Liver (tissue), 8 donors: ENCODE measurements at regions not wholly inside any gene's neighbourhood (a gene's known extent, or its start where the extent isn't known, plus 50 kb on each side); places are given as distances from the start of the nearest gene placed in this dataset.

ENCODE experiments used
- DNase-seq: peaks from one replicate; pipeline ENCODE4 v3.0.0-alpha.2; 2017; ENCODE audit warnings: low spot score
- H3K27ac ChIP-seq, 2 donors: one replicate each; pipeline ENCODE4 v1.7.0; 2013; ENCODE audit warnings: inconsistent platforms in 2 of 2, low read length in 2 of 2, control low read depth in 1 of 2, low read depth in 1 of 2, mild to moderate bottlenecking in 1 of 2
- H3K27me3 ChIP-seq, 4 donors: one replicate each; pipeline versions ENCODE4 v1.6.1 to v1.7.0; 2013; ENCODE audit warnings: low read length in 3 of 4, inconsistent platforms in 1 of 4, mild to moderate bottlenecking in 1 of 4, moderate library complexity in 1 of 4; ENCODE audit not compliant: control insufficient read depth in 4 of 4, insufficient read depth in 4 of 4
- H3K36me3 ChIP-seq, 4 donors: one replicate each; pipeline versions ENCODE4 v1.6.1 to v1.7.0; 2013; ENCODE audit warnings: low read length in 3 of 4, mild to moderate bottlenecking in 3 of 4, low read depth in 1 of 4, moderate library complexity in 1 of 4; ENCODE audit not compliant: control insufficient read depth in 4 of 4, insufficient read depth in 3 of 4
- H3K4me1 ChIP-seq, 4 donors: one replicate each; pipeline versions ENCODE4 v1.6.1 to v1.7.0; 2013; ENCODE audit warnings: low read length in 3 of 4, mild to moderate bottlenecking in 3 of 4, moderate library complexity in 1 of 4; ENCODE audit not compliant: control insufficient read depth in 4 of 4, insufficient read depth in 4 of 4
- H3K4me3 ChIP-seq, 3 donors: one replicate each; pipeline versions ENCODE4 v1.6.1 to v1.7.0; 2013; ENCODE audit warnings: low read length in 3 of 3, control low read depth in 1 of 3, low read depth in 1 of 3, mild to moderate bottlenecking in 1 of 3
- H3K9ac ChIP-seq, 2 donors: one replicate each; pipeline ENCODE4 v1.7.0; 2013; ENCODE audit warnings: low read length in 2 of 2, mild to moderate bottlenecking in 2 of 2, moderate library complexity in 2 of 2, control low read depth in 1 of 2, low read depth in 1 of 2
- H3K9me3 ChIP-seq, 4 donors: one replicate each; pipeline versions ENCODE4 v1.6.1 to v1.7.0; 2013; ENCODE audit warnings: low read length in 3 of 4; ENCODE audit not compliant: control insufficient read depth in 4 of 4
- EGR1 ChIP-seq, 2 donors: IDR thresholded peaks; 2 replicates each; pipeline ENCODE4 v1.6.1; 2016 to 2018; ENCODE audit warnings: antibody characterized with exemption in 2 of 2, low read depth in 2 of 2
- FOXA1 ChIP-seq: IDR thresholded peaks from 2 replicates; pipeline ENCODE4 v1.6.1; 2016; ENCODE audit warnings: antibody characterized with exemption
- FOXA2 ChIP-seq: IDR thresholded peaks from 2 replicates; pipeline ENCODE4 v1.6.1; 2016; ENCODE audit warnings: antibody characterized with exemption
- GABPA ChIP-seq, 2 donors: IDR thresholded peaks in 1 of 2; conservative IDR thresholded peaks in 1 of 2; 2 replicates each; pipeline ENCODE4 v1.6.1; 2016; ENCODE audit warnings: antibody characterized with exemption in 2 of 2, mild to moderate bottlenecking in 1 of 2, moderate library complexity in 1 of 2
- HNF4A ChIP-seq, 2 donors: conservative IDR thresholded peaks; 2 replicates each; pipeline ENCODE4 v1.6.1; 2016; ENCODE audit warnings: antibody characterized with exemption in 2 of 2, mild to moderate bottlenecking in 2 of 2
- HNF4G ChIP-seq: IDR thresholded peaks from 2 replicates; pipeline ENCODE4 v1.6.1; 2016; ENCODE audit warnings: antibody characterized with exemption
- JUND ChIP-seq, 2 donors: IDR thresholded peaks; 2 replicates each; pipeline ENCODE4 v1.6.1; 2016; ENCODE audit warnings: antibody characterized with exemption in 2 of 2
- NR2F2 ChIP-seq: IDR thresholded peaks from 2 replicates; pipeline ENCODE4 v1.6.1; 2016; ENCODE audit warnings: antibody characterized with exemption
- RAD21 ChIP-seq, 2 donors: IDR thresholded peaks; 2 replicates each; pipeline ENCODE4 v1.6.1; 2016; ENCODE audit warnings: antibody characterized with exemption in 2 of 2, mild to moderate bottlenecking in 2 of 2
- RXRA ChIP-seq, 2 donors: IDR thresholded peaks; 2 replicates each; pipeline ENCODE4 v1.6.1; 2017 to 2018; ENCODE audit warnings: antibody characterized with exemption in 2 of 2, mild to moderate bottlenecking in 1 of 2
- SP1 ChIP-seq: IDR thresholded peaks from 2 replicates; pipeline ENCODE4 v1.6.1; 2018; ENCODE audit warnings: antibody characterized with exemption, mild to moderate bottlenecking
- TAF1 ChIP-seq: conservative IDR thresholded peaks from 2 replicates; pipeline ENCODE4 v1.6.1; 2016; ENCODE audit warnings: antibody characterized with exemption, mild to moderate bottlenecking
- WGBS: extraction: QIAGEN DNeasy Blood & Tissue Kit; methylation state at CpG from one replicate; pipeline ENCODE4 v1.1.7; 2013; 5-methylcytosine and 5-hydroxymethylcytosine counted together
- TF ChIP-seq, protein P1 (sequence below): IDR thresholded peaks from 2 replicates; pipeline ENCODE4 v1.6.1; 2016; ENCODE audit warnings: antibody characterized with exemption
- TF ChIP-seq, protein P2 (sequence below): IDR thresholded peaks from 2 replicates; pipeline ENCODE4 v1.6.1; 2016; ENCODE audit warnings: antibody characterized with exemption
- TF ChIP-seq, protein P3 (sequence below): IDR thresholded peaks from 2 replicates; pipeline ENCODE4 v1.6.1; 2016; ENCODE audit warnings: antibody characterized with exemption, mild to moderate bottlenecking
- TF ChIP-seq, protein P4 (sequence below): fragments of 150-350 bp; IDR thresholded peaks from 2 replicates; pipeline ENCODE4 v1.5.1; 2017; ENCODE audit warnings: improper control_type of control experiment, low read depth, low read length; ENCODE audit not compliant: missing input control
- donor health status: healthy.
- donor health status: healthy.
- donor health status: healthy.
- donor health status: healthy.
- donor health status: healthy.

DNA sequence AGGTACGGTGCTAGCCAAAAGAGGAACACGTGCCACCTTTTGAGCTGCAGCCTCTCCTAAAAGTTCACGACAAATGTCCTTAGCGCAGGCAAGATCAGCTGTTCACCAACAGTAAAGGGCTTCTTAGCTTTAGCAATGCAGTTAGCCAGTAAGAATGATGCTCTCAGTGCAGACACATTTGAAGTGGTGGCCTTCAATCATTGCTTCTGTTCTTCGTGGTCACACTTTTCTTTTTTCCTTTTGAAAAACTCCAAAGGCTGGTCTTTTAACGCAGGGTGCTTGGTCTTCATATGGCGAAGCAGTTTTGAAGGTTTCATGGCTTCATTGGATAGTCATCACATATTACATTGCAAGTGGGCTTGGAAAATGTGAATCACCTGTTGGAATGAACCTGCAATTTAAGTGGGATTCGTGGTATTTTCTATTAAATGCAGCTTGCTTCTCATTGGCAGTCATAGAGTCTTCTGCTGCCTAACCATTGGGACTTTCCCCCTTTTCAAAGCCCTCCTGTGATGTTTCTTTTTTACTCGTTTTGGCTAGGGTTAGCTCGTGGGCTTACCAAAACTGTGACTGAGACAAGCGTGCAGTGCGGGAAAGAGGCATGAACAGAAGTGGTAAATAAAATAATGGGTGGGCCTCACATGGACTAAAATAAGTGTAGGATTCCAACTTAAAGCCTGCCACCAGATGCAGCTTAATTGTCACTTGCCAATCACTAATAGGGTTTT lies 100.9 kb downstream of the MRPL36 start:
- no peaks in the 10 kb centered on the region for H3K36me3 ChIP-seq
- peaks cover 0 to 3% (median 0%) of the 10 kb centered on the region in 4 donors for H3K27me3 ChIP-seq
- no peak for DNase-seq
- no peaks in the 10 kb centered on the region for H3K4me1 ChIP-seq
- 75% methylated on average over 12 of the region's 12 CpGs for WGBS
- no peak overlapping the region for H3K27ac ChIP-seq
- H3K9me3 ChIP-seq, result no peaks in the 10 kb centered on the region
- TF ChIP-seq, protein P1, sequence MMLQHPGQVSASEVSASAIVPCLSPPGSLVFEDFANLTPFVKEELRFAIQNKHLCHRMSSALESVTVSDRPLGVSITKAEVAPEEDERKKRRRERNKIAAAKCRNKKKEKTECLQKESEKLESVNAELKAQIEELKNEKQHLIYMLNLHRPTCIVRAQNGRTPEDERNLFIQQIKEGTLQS, result no peak
- TF ChIP-seq JUND (IDR thresholded peaks at IDR 0.05) (no peak), TAF1 (no peak), FOXA1 (no peak), SP1 (no peak), HNF4A (conservative IDR thresholded peaks at IDR 0.05) (no peak), NR2F2 (no peak), EGR1 (IDR thresholded peaks at IDR 0.05; ENCODE audit: low read depth in 2 of 2) (no peak), FOXA2 (no peak), RXRA (IDR thresholded peaks at IDR 0.05) (no peak), GABPA (IDR thresholded peaks at IDR 0.05 in 1 of 2, conservative IDR thresholded peaks at IDR 0.05 in 1 of 2) (no peak), RAD21 (IDR thresholded peaks at IDR 0.05) (no peak)
- TF ChIP-seq, protein P2, sequence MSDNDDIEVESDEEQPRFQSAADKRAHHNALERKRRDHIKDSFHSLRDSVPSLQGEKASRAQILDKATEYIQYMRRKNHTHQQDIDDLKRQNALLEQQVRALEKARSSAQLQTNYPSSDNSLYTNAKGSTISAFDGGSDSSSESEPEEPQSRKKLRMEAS, result no peak
- TF ChIP-seq, protein P3, sequence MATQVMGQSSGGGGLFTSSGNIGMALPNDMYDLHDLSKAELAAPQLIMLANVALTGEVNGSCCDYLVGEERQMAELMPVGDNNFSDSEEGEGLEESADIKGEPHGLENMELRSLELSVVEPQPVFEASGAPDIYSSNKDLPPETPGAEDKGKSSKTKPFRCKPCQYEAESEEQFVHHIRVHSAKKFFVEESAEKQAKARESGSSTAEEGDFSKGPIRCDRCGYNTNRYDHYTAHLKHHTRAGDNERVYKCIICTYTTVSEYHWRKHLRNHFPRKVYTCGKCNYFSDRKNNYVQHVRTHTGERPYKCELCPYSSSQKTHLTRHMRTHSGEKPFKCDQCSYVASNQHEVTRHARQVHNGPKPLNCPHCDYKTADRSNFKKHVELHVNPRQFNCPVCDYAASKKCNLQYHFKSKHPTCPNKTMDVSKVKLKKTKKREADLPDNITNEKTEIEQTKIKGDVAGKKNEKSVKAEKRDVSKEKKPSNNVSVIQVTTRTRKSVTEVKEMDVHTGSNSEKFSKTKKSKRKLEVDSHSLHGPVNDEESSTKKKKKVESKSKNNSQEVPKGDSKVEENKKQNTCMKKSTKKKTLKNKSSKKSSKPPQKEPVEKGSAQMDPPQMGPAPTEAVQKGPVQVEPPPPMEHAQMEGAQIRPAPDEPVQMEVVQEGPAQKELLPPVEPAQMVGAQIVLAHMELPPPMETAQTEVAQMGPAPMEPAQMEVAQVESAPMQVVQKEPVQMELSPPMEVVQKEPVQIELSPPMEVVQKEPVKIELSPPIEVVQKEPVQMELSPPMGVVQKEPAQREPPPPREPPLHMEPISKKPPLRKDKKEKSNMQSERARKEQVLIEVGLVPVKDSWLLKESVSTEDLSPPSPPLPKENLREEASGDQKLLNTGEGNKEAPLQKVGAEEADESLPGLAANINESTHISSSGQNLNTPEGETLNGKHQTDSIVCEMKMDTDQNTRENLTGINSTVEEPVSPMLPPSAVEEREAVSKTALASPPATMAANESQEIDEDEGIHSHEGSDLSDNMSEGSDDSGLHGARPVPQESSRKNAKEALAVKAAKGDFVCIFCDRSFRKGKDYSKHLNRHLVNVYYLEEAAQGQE, result no peak
- TF ChIP-seq, protein P4, sequence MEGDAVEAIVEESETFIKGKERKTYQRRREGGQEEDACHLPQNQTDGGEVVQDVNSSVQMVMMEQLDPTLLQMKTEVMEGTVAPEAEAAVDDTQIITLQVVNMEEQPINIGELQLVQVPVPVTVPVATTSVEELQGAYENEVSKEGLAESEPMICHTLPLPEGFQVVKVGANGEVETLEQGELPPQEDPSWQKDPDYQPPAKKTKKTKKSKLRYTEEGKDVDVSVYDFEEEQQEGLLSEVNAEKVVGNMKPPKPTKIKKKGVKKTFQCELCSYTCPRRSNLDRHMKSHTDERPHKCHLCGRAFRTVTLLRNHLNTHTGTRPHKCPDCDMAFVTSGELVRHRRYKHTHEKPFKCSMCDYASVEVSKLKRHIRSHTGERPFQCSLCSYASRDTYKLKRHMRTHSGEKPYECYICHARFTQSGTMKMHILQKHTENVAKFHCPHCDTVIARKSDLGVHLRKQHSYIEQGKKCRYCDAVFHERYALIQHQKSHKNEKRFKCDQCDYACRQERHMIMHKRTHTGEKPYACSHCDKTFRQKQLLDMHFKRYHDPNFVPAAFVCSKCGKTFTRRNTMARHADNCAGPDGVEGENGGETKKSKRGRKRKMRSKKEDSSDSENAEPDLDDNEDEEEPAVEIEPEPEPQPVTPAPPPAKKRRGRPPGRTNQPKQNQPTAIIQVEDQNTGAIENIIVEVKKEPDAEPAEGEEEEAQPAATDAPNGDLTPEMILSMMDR, result no peak
- H3K4me3 ChIP-seq, result no peak overlapping the region
- no peak overlapping the region for H3K9ac ChIP-seq

DNA sequence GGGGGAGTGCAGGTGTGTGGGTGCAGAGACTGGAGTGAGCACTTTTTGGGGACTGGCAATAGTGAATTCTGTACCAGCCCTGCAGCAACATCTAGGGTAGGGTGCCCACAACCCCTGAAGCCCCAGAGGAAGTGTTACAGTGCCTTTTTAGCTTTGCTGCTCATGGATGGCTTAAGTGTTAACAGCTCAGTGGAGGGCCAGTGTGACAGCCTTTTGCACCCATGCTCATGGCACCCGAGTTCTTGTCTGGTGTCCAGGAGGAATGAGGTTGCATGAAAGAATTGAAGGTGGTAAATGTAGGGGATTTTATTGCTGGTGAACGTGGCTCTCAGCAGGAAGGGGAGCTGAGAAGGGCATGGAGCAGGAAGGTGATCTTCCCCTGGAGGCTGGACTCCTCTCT lies 107.3 kb downstream of the MRPL36 start:
- no peak for DNase-seq
- Histone ChIP-seq H3K9me3 (no peaks in the 10 kb centered on the region), H3K36me3 (no peaks in the 10 kb centered on the region), H3K4me1 (no peaks in the 10 kb centered on the region), H3K27me3 (peaks cover 0 to 6% (median 0%) of the 10 kb centered on the region in 4 donors), H3K27ac (no peak overlapping the region), H3K4me3 (no peak overlapping the region), H3K9ac (no peak overlapping the region)
- TF ChIP-seq HNF4G (no peak), TAF1 (no peak), RXRA (IDR thresholded peaks at IDR 0.05) (no peak)
- TF ChIP-seq, protein P3, result no peak
- WGBS, result 37% methylated on average over 2 of the region's 2 CpGs
